ENCODE measurements at regions not wholly inside any gene's neighbourhood (a gene's known extent, or its start where the extent isn't known, plus 50 kb on each side); places are given as distances from the start of the nearest gene placed in this dataset.

DNA sequence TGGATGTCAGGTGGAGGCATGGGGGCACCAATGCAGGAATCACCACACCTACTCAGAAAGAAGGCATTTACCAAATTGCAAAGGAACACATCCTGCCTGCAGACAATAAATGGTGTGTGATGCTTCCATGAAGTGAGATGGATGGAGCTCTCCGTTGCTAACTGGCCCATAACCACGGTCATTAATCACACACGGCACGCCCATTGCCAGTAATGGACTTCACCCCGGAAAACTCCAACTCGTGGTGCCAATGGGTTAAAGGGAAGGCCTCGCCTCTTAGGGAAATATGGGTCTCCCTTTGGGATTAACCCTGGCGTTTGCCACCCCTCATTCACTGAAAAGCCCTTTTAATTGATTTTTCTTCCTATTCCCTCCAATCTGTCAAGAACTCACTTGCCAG lies 443.1 kb upstream of the DAB1 start:
- no peak for DNase-seq

DNA sequence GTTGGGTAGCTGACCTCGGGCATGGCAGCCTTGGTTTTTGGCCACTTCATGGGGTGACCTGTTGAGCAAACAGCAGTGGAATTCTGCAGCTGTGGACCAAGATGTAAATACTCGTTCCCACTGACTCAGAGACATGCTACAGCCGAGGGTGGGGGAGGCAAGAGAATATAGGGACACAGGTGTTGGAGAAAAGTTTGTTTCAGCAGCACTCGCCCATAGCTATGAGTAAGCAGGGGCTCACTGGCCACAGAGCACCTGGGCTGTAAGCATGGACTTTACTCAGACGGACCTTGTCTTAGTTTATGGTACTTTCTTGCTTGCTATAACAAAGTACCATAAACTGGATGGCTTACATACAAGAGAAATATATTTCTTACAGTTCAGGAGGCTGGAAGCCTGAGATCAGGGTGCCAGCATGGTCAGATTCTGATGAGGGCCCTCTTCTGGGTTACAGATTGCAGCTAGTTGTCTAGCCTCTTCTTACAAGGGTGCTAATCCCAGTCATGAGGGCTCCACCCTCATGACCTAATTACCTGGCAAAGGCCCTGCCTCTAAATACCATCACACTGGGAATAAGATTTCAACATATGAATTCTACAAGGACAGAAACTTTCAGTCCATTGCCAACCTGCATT lies 437.2 kb upstream of the DAB1 start:
- no peak for DNase-seq

DNA sequence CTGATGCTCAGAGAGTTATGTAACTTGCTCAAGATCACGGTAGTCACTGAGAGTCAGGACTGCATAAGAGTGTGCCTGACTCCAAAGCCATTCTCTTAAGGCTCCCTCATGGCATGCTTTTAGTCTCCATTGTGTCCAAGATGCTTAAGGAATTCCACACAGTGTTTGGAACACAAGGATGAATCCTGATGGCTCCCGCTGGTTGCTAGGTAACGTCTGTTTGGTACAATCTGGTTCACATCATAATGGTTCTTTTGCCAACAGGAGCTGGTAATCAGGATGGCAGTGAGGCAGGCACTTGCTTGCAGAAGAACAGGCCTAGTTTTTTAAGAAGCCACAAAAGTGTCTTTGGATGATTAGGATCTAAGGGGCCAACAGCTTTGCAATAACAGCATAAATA lies 436.5 kb upstream of the DAB1 start:
- DNase-seq = no peak

DNA sequence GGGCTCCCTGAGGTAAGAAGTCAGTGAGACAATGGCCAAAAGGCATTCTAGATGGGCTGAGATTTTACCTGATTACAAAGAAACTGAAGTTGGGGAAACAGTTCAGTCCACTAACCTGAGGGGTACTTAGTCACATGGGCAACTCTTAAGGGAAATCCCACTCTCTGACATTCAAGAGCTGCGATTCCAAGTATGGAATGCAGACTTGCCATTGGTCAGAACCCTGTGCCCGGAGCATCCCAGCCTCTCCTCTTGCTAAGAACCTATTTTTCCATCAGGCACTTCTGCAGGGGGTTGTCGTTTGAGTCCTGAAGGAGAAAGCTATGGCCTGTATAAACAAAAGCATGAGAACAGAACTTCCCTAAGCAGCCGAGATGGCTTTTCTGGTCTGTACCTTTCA lies 434.9 kb upstream of the DAB1 start:
- no peak for DNase-seq

DNA sequence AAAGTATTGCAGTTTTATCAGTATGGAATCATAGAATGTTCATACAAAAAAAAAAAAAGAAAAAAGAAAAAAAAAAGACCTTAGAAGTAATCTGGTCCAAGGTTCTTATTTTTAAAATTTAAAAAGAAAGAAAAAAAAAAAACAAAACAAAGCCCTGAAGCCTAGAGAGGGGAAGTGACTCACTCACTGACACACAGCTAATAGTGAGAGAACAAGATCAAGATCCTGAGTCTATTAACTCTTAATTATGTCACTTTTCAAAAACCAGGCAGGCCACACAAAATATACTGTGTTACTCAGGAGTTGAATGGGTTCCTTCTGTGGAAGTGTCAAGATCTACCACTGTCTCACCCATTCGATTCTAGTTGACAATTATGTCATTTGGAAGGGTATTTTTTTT lies 433.9 kb upstream of the DAB1 start:
- no peak for DNase-seq

DNA sequence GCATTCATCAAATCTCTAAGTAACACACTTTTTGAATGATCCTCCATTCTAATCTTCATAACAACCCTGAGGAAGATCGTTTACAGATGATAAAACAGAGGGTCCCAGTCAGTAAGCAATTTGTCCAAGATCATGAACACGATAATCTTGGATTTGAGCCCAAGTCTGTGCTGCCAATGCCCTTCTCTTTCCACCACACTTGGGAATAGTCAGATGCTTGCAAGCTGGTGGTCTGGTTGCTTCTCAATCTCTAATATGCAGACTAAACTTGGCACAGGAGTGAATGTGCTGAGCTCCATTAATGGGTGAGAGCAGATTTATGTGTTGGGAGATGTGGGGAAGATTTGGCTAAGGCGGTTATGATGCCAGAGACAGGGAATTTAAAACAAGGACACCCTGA lies 430.6 kb upstream of the DAB1 start:
- no peak for DNase-seq

DNA sequence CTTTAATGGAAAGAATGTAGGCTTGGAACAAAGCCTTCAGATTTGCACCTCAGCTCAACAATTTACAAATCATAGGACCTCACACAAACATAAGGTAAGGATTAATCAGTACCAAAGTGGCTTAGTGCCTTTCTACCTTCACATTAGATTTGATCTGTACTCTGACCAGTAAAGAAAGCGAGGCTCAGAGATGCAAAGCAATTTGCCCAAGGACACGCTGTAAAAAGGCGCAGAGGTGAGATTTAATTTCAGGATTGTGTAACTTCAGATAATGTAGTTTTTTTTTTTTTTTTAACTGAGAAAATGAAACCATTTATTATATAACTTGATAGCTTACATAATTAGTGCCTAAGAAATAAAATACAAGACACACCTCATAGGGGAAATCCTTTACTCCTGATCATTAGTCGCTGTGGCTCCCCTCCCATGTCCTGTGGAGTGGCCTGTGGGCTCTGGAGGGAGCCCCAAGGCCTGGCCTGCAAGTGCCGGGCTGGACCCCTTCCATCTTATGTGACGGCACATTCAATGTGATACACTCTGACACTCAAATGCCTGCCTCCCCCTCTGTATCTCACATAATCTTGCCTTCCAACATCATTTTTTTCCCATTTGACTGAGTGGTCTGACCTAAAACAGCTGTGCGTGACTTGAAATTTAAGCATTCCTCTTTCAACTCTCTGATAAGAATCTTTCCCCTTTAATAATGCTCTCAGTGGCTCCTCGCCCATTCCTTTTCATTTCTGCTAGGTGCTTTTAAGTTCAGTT lies 426.5 kb upstream of the DAB1 start:
- no peak for DNase-seq

DNA sequence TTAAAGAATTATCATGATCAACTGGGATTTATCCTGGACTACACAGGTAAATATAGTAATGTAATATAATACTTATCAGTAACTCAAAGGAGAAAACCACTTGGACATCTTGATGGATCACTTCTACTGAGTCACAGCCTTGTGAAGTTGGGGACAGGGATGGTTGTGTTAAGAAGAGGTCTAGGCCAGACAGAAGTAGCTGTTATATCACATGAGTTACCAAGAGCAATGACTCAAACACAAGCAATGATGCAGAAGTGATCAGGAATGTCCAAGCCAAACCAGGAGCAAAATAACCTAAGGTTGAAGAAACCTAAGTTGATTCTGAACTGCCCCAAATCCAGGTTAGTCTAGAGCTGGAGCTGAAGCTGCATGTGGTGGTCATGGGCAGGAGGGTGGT lies 424.5 kb upstream of the DAB1 start:
- no peak for DNase-seq

DNA sequence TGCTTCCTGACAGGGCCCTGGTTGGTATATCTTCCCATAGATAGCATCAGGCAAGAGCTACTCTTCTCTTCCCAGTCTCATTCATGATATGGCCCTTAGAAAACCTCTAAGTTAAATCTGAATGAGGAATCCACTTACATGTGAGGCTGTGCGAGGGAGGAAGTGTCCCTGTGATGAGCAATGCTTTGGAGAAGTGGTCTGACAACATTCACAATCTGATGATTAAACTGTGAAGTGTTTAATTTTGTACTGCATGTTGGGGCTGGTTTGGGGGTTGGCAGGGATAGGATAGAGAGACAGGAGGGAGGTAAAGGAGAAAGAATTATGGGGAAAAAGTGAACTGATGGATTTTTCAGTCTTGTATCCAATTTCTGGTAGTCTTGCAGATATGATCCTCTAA lies 421.2 kb upstream of the DAB1 start:
- DNase-seq = no peak

DNA sequence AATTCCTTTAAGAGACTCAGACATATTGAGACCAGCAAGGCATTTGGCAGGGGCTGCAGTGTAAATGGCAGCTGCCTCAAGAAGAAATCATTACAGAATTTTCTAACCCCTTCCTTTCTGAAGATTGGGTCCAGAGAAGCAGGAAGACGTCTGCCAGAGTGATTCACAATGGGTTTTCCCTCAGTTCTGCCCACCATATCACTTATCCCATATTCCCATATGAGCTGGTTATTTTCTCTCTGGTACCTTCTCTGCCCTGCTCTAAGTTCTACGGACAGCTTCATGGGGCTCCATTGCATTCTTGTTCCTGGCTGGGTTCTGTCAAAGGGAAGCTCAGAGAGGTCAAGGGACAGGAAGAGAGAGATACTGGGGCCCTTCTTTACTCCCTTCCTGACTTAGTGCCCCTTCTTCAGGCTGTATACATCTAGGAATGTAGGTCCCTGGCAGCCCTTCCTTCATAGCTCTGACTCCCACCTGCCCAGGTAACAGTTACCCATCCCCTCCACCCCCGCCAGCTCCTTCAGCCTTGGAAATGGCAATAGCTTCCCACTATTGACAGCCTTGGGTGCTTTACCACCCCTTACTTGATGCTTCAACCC lies 420.6 kb upstream of the DAB1 start:
- DNase-seq = no peak

DNA sequence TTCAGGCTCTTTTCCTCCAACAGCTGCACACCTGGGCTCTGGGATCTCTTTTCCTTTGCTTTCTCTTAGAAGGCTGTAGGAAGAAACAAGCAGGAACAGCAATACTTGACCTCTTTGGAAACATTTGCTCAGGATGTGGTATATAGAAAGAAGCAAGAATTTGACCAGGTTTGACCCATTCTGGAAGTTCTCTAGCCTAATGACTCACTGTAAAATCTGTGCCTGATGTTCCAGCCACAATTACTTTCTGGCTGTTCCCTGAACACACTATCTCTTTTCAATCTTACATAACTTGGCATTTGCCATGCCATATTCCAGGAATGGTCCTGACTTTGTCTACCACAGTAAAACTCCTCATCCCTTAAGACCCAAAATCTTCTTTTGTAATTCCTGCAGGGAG lies 419.9 kb upstream of the DAB1 start:
- DNase-seq = no peak

DNA sequence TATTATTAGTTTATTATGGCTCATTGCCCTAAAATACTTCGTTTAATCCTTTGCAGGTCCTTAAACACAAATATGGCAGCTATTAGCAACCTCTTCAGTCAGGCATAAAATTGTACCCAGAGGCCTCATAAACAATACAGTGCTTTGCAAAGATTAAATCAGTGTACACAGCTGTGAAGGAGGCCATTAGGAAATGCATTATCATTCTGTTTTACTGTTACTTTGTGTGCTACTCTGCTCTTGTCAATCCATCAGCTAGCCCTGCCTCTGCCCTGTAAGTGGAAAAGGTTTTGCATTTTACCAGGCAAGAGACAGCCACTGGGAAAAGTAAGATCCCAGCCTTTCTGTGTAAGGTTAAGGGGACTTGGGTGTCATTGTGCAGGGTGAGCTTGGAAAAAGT lies 415.7 kb upstream of the DAB1 start:
- no peak for DNase-seq

DNA sequence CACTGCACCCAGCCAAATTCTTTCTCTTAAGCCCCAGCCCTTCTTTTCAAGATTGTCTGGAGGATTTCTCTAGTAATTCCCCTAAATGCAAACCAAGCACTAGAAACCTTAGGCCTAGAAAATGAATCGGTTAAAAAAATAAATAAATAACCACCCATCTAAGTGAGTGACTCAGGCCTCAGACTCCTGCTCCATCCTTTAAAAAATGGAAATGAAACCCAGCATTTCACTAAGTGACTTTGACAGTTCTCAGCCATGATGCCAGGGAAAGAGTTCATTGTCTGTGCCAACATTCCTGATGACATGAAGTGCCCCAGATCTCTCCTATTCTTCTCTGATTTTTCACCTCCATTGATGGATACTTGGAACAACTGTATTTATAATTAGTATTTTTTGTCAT lies 415.2 kb upstream of the DAB1 start:
- no peak for DNase-seq

DNA sequence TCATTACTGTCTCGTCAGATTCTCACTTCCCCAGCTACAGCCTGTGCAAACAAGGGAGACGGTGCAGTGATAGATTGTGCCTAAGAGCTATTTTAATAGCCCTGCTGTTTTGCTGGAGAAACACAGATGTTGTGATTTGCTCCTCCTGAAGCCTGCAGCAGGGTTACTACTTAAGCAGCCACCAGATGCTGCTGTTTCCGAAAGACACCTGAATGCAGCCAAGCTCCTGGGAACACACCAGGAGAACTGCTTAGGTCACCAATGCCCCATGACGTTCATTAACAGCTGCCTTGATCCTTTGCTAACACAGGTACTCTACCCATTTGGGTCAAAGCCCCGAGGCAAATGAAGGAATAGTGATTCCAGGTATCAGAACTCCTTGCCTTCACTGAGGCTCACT lies 411.8 kb upstream of the DAB1 start:
- no peak for DNase-seq

DNA sequence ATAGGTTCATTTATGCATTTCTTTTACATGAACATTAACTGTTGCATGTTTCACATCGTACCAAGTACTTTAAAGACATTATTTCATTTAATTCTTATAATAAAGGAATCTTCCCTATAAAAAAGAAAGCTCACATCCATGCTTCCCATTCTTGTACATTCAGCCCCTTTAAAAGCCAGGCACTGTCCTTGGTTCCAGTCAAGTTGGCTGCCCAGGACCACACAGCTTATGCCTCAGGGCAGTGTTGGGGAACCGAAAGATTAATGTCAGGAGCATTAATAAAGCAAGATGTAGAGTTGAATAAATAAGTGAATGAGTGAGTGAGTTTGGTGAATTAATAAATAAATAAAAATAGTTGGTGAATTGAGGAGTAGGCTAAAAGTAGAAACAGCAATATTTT lies 409.4 kb upstream of the DAB1 start:
- no peak for DNase-seq

DNA sequence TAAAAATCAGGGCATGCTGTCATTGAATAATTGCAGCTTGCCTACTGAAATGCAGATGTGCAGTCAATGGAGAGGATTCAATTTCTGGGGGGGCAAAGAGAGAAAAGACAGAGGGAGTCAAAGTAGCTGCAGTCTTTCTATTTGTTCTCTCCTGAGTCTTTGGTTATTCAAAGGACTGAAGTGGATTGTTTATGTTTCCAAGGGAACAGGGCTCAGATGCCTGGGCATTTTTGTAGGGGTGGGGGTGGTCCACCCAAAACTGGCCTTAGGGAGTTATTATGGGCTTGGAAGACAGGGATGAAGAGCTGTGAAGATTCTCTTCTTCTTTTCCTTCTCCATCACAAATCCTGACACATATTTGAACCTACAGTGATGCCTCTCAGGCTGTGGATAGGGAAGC lies 408.8 kb upstream of the DAB1 start:
- no peak for DNase-seq

DNA sequence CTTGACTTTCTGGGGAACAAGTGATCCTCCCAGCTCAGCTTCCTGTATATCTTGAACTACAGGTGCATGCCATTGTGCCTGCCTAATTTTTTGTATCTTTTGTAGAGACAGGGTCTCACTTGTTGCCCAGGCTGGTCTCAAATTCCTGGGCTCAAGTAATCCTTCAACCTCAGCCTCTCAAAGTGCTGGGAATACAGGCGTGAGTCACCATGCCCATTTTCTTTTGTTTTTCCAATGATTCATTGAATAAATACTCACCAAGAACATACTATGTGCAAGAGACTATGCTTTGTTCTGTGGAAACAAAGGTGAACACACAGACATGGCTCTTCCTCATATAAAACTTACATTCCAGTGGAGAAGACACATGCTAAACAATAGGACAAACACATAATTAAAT lies 407.8 kb upstream of the DAB1 start:
- no peak for DNase-seq

DNA sequence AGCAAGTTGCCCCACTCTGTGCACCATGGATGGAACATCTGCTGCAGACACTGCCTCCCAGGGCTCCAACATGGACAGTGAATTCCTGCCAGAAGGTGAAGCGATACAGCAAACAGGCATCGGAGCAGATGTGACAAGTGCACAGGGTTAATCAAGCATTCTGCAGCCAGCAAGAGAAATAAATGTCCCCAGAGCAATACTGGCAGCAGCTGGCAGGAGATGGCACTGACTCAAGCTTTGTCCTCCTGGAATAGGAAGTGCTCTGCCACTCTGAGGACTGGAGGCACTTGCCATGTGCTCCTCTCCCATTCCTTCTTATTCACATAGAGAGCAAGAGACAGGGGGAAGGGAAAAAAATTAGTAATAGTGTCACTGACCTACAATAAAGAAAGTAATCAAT lies 402.7 kb upstream of the DAB1 start:
- no peak for DNase-seq

DNA sequence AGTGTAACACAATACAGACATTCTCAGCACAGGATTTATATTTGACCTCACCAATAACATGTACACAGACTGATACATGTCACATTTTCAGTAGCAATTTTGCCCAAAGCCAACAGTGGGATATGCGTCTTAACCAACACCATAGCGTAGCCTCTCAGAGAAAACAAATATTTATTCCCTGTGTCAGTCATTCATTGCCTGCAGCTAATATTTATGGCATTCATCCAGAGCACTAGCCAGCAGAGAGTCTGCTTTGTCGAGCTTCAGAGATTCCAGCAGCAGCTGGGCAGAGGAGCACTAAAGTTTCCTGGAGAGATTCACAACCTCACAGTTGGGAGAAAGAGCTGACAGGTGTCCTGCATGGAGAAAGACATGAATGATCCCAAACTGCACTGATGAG lies 400.7 kb upstream of the DAB1 start:
- DNase-seq = no peak

DNA sequence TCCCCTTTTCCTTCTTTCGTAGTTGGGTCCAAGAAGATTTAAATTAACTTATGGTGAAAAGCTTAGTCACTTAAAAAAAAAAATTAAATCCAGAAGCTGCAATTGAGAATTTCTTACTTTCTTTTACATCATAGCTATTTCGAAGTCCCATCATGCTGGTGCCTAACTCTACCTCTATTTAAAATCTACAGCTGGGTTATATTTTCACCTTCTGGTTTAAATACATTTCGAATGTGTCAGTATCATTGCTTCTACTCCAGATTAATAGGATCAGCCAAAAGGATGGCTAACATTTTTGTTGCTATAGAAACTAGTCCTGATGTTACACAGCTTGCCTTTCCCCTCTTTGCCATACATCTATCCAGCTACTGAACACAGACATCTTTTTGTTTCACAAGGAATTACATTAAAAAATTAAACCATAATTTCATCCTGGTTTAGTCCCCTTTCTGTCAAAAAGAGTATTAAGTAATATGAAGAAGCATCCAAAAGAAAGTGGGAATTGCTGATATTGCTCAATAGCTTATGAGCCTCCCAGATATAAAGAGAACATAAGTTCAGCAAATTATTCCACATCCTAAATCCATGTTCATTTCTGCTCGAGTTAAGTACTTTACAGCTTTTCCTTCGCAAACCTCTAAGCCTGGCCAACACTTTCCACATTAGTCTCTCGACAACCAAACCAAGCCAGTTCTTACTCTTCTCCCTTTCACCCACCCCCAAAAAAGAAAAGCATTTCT lies 396.7 kb upstream of the DAB1 start:
- DNase-seq = no peak

DNA sequence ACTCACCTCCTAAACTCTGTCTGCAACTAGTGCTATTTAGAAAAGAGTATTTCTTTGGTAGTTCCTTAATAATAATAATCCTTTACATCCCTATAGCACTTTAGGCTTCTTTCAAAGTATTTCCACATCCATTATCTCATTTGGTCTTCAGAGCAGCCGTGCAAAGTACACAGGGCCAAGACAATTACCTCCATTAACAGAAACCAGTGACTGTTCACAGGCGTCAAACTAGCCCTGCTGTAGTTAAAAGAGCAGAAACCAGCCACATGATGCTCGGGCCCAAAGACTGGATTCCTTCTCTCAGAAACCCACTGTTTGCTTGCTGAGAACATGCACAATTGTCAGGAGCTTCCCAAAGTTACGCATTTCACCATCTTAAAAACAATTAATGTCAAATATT lies 396.0 kb upstream of the DAB1 start:
- DNase-seq = no peak

DNA sequence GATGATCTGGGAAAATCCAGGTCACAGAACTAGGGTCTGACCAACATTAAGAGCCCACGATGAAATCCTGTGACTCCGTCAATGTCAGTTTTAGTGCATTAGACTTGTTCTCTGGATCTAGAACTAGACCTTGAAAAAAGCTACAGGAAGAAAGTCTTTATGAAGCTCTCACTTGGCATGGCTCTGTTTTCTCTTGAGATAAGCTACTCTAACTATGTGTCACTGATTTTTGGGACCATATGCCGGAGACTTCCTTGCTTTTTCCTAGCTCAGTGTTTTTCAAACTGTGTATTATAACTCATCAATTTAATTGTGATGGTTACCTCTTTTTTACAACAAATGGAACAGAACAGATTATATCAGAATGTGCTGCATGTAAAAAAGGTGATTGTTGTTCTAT lies 379.7 kb upstream of the DAB1 start:
- no peak for DNase-seq

DNA sequence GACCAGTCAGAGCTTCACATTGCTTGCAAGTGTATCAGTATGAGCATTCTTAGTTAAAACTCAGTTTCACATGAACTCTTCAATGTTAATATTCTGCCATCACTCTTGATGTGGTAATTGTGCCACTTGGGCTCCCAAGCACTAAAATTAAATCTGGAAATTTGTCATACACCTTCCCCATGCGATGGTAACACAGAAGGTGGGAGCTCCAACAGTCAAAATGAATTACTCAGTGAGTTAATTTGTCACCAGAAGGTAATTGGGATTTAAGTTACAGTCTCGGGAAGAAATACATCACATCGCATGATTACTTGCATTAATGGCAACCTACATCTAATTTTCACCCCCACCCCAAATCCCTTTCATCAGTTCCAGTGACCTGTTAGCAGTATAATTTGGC lies 376.5 kb upstream of the DAB1 start:
- peak; percentile 15 for DNase-seq

Measured in left kidney (tissue), 1 donor.